ENCODE measurements at regions not wholly inside any gene's neighbourhood (a gene's known extent, or its start where the extent isn't known, plus 50 kb on each side); places are given as distances from the start of the nearest gene placed in this dataset.

- Histone ChIP-seq H3K27me3 (ENCODE audit: insufficient read depth, low read length) (no peaks in the 10 kb centered on the region), H3K36me3 (ENCODE audit: insufficient read depth, low read length) (no peaks in the 10 kb centered on the region), H4K20me1 (ENCODE audit: insufficient read depth, low read length) (no peaks in the 10 kb centered on the region), H2AFZ (ENCODE audit: low read length) (no peak overlapping the region), H3K4me1 (ENCODE audit: insufficient read depth, low read length) (no peaks in the 10 kb centered on the region), H3K79me2 (ENCODE audit: insufficient read depth, low read length) (no peaks in the 10 kb centered on the region), H3K9me3 (ENCODE audit: low read depth, low read length) (no peaks in the 10 kb centered on the region), H3K27ac (ENCODE audit: low read depth, low read length) (no peak overlapping the region), H3K4me2 (ENCODE audit: insufficient read depth, low read length) (no peak overlapping the region), H3K4me3 (ENCODE audit: insufficient read depth, low read length) (no peak overlapping the region)
- DNase-seq (ENCODE audit: insufficient read length, low spot score, missing footprints) = no peak
- TF ChIP-seq CTCF (IDR thresholded peaks at IDR 0.05; ENCODE audit: extremely low read depth, low read depth, low read length) = no peak
Observed at GRCh38 chr17:14827396-14827919, 437.7 kb downstream of the PMP22 start.

DNA sequence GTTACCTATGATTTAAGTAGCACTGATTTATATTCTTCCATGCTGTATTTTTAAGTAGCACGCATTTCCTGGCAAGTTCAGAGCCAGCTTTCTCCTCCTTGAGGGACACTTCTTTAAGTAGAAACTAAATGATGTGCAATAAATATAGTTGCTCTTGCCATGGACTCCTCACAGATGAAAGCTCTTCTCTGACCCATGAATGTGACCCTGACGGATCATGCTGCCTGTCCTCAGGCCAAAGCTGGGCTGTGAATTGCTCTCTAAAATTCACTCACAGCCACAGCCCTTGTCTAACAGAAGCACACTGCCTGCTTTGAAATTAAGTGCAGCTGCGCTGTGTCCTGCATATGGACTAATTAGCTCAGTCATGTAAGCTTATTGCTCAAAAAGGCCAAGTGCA lies 438.8 kb downstream of the PMP22 start:
- DNase-seq (ENCODE audit: insufficient read length, low spot score, missing footprints) = no peak
- Histone ChIP-seq H3K79me2 (ENCODE audit: insufficient read depth, low read length) (no peaks in the 10 kb centered on the region), H3K4me1 (ENCODE audit: insufficient read depth, low read length) (no peaks in the 10 kb centered on the region), H3K4me3 (ENCODE audit: insufficient read depth, low read length) (no peak overlapping the region), H2AFZ (ENCODE audit: low read length) (no peak overlapping the region), H3K4me2 (ENCODE audit: insufficient read depth, low read length) (no peak overlapping the region), H4K20me1 (ENCODE audit: insufficient read depth, low read length) (no peaks in the 10 kb centered on the region), H3K9me3 (ENCODE audit: low read depth, low read length) (no peaks in the 10 kb centered on the region), H3K27ac (ENCODE audit: low read depth, low read length) (no peak overlapping the region), H3K27me3 (ENCODE audit: insufficient read depth, low read length) (no peaks in the 10 kb centered on the region), H3K36me3 (ENCODE audit: insufficient read depth, low read length) (no peaks in the 10 kb centered on the region)
- TF ChIP-seq CTCF (IDR thresholded peaks at IDR 0.05; ENCODE audit: extremely low read depth, low read depth, low read length) = no peak

DNA sequence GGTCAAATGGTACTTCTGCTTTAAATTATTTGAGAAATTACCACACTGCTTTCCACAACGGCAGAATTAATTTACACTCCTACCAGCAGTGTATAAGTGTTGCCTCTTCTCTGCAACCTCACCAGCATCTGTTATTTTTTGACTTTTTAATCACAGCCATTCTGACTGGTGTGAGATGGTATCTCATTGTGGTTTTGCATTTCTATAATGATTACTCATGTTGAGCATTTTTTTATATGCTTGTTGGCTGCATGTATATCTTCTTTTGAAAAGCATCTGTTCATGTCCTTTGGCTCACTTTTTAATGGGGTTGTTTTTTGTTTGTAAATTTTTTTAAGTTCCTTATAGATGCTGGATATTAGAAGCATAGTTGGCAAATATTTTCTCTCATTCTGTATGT lies 446.7 kb downstream of the PMP22 start:
- Histone ChIP-seq H3K27me3 (ENCODE audit: insufficient read depth, low read length) (no peaks in the 10 kb centered on the region), H3K4me1 (ENCODE audit: insufficient read depth, low read length) (no peaks in the 10 kb centered on the region), H4K20me1 (ENCODE audit: insufficient read depth, low read length) (no peaks in the 10 kb centered on the region), H2AFZ (ENCODE audit: low read length) (no peak overlapping the region), H3K9me3 (ENCODE audit: low read depth, low read length) (no peaks in the 10 kb centered on the region), H3K4me3 (ENCODE audit: insufficient read depth, low read length) (no peak overlapping the region), H3K36me3 (ENCODE audit: insufficient read depth, low read length) (no peaks in the 10 kb centered on the region), H3K27ac (ENCODE audit: low read depth, low read length) (no peak overlapping the region), H3K79me2 (ENCODE audit: insufficient read depth, low read length) (no peaks in the 10 kb centered on the region), H3K4me2 (ENCODE audit: insufficient read depth, low read length) (no peak overlapping the region)
- DNase-seq (ENCODE audit: insufficient read length, low spot score, missing footprints) = no peak
- no peak for TF ChIP-seq CTCF (IDR thresholded peaks at IDR 0.05; ENCODE audit: extremely low read depth, low read depth, low read length)

DNA sequence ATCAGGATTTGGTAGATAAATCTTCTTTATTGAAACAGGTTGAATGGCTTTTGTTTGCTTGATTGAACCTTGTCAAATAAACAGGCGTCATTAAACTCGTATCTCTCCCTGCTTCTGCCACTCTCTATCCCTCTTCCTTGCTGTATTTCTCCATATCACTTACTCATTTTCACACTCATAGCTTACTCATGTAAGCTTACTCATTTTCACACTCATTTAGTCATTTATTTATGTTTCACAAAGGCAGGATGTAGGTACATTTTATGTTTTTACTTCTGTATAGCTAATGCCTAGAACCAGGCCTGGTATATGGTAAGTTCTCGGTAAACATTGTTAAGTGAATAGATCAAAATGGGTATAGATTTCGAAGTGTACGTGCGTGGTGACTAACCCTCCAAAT lies 450.0 kb downstream of the PMP22 start:
- TF ChIP-seq CTCF (IDR thresholded peaks at IDR 0.05; ENCODE audit: extremely low read depth, low read depth, low read length) = no peak
- H3K27ac ChIP-seq (ENCODE audit: low read depth, low read length) = no peak overlapping the region
- H3K9me3 ChIP-seq (ENCODE audit: low read depth, low read length) = no peaks in the 10 kb centered on the region
- H4K20me1 ChIP-seq (ENCODE audit: insufficient read depth, low read length) = no peaks in the 10 kb centered on the region
- no peak overlapping the region for H3K4me3 ChIP-seq (ENCODE audit: insufficient read depth, low read length)
- H3K27me3 ChIP-seq (ENCODE audit: insufficient read depth, low read length) = no peaks in the 10 kb centered on the region
- H3K4me1 ChIP-seq (ENCODE audit: insufficient read depth, low read length) = no peaks in the 10 kb centered on the region
- DNase-seq (ENCODE audit: insufficient read length, low spot score, missing footprints) = no peak
- no peaks in the 10 kb centered on the region for H3K36me3 ChIP-seq (ENCODE audit: insufficient read depth, low read length)
- no peak overlapping the region for H2AFZ ChIP-seq (ENCODE audit: low read length)
- no peaks in the 10 kb centered on the region for H3K79me2 ChIP-seq (ENCODE audit: insufficient read depth, low read length)
- no peak overlapping the region for H3K4me2 ChIP-seq (ENCODE audit: insufficient read depth, low read length)
